DMS114 treated with DMSO at 0.1 percent for 48 hours (cell line): ENCODE measurements at regions not wholly inside any gene's neighbourhood (a gene's known extent, or its start where the extent isn't known, plus 50 kb on each side); places are given as distances from the start of the nearest gene placed in this dataset.

ENCODE experiments used
- DNase-seq: peaks from one replicate; lab custom pipeline; 2025; ENCODE audit not compliant: unreplicated experiment; lab: John Stamatoyannopoulos, UW

DNA sequence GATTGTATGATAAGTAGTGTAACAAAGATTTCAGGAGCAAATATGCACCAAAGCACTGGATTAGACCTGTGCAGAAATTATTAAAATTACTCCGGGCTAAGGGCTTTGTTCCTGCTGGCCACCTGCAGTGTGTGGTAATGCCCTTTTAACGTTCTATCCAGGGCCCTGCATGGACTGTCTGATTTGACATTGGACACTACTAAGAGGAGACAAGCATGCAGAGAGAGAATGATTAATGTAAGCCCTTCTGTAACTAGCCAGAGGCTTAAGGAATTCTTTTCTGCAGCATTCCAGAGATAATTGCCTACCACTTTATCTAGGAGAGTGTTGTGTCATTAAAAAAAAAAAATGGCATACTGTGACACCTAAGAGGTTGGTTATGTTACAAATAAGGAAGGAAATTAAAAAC lies 117.0 kb downstream of the PCDH7 start:
- no peak for DNase-seq

DNA sequence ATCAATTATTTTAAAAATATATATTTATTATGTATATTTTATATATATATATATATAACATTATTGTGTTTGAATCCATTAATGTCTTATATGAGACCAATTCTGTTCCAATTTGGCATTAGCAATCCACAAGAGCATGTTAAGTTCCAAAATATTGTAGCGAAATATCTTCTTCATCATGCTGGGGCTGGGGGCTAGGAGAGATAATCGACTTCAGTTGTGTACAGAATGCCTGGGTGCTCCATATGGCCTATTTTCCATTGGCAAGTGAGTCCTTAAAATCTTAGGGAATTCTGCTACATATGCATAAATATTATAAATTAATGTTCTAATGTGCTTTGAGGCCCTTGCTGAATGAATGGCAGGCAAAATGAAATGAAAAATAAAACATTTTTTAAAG lies 117.7 kb downstream of the PCDH7 start:
- no peak for DNase-seq

DNA sequence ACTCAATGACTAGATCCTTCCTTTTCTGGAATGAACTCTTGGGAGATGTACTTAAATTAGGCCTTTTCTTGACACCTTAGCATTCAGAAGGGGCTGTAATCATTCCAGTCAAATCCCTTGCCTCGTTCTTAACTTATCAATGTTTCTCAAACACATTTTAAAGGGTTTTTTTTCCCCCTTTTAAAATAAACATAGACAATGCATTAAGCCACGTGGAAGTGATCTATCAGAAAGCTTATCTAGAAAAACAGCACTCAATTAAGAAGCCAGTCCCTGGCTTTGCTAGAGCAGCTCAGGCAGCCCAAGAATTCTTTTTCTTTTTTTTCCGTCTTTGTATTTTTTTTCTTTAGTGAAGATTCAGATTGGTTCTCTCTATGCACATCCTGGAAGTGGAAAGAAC lies 118.2 kb downstream of the PCDH7 start:
- no peak for DNase-seq

DNA sequence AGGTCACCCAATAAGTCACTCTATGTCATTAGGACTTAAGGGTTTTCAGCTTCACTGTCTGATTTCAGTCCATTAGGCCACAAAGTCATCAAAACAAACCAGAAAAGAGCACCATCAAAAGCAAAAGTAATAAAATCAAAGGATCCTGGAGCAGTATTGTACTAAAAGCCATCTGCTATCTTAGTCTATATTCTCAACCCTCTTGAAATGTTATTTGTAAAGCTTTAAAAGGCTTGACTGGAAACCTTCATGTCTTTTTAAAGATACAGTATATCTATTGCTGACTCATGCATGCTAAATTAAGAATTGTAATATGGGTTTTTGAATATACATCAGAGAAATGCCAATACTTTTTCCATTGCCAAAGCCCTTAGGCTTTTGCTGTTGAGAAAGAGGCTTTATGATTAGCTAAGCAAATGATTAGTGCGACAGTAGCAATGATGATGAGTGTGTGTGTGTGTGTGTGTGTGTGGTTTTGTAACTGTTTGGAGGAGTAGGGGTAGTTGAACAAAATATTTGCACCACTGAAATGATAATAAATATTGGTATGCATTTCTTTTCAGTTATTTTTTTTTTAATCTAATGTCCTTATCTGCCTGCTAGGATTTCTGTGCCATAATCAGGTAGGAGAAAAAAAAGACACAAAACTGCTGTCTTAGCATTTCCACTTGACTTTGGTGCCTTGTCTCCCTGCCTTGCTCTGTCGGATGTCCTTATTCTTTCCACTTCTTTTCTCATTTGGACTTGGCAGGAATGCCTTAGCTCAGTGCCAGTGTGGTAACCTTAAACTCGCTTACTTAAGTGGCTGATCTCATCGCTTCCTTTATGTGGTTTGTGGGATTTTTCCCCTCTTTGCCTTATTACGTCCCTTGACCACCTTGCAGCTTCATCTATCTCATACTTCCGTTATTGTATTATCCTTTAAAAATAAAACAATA lies 119.7 kb downstream of the PCDH7 start:
- no peak for DNase-seq

DNA sequence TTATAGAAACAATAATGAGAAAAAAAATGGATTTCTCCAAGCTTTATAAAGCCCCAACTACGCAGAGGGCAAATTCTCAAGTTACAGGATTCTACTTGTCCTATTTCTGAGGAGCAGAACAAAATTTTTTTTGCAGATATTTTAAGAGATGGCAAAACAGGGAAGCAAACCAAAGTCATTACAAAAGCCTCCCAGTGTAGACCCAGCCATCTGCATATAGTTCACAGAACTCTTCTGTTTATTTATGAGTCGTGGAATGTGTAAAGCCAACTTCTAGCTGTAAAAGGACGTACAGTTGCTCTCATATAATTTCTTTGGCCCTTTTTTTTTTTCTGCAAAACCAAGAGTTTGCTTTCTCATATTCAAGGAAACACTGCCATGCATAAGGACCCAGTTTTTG lies 120.4 kb downstream of the PCDH7 start:
- no peak for DNase-seq

DNA sequence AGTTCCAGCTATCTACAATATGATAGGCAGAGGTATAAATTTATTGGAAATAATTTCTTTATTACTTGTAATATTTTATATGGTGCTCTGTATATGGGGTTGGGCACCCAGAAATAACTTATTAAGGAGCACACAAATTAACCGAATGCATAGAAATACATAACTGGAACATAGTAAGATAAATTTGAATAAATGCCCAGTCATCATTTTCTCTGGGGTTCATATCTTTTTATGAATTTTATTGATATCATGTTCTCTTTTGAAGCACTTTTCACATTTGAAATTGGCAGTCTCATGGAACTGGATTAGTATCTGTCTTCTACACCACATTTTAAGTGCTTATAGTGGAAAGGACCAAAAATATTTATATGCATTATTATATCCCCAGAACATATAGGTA lies 122.0 kb downstream of the PCDH7 start:
- DNase-seq = no peak

DNA sequence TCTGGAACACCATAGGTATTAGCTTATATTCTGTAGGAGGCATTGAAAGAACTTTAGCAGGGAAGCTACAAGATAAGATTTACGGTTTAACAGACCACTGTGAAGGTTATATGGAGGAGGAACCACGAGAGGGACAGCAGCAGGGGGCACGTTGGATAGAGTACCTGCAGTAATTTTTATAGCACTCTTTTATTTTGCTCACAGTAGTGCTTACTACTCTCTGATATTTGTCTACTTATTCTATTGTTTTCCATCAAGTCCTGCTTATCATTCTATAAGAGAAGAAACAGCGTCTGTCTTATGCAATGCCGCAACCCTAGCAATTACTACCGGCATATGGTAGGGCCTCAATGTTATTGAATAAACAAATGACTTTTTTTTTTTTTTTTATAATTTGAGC lies 122.5 kb downstream of the PCDH7 start:
- DNase-seq = no peak

DNA sequence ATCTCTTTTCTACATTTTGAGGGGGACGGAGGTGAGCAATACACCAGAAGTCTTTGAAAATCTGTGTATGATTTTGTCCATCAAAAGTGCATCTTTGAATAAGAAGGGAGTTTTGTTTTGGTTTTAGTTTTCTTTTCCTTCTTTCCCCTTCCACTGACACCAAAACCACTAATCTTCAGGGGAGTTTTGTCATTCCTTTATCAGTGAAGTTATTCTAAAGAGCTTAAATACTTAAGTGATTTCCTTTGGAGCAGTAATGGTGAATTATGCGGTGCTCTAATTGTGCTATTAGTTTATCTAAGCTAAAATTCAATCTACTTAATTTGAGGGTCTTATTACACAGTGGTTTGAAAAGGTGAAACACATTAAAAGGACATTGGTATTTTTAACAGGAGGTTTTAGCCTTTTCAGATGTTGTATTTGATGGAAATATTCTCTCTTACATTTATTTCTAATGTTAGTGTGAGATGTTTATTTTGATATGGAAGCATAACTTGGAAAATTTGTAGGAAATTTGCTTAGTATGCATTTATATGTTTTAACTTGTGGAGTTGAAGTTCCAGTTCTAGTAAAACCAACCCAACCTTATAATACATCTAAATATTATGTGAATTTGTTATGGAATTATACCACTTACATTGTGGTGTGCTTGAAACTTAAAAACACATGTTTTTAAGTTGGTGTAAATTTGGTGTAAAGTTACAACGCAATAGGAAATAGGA lies 124.9 kb downstream of the PCDH7 start:
- no peak for DNase-seq

DNA sequence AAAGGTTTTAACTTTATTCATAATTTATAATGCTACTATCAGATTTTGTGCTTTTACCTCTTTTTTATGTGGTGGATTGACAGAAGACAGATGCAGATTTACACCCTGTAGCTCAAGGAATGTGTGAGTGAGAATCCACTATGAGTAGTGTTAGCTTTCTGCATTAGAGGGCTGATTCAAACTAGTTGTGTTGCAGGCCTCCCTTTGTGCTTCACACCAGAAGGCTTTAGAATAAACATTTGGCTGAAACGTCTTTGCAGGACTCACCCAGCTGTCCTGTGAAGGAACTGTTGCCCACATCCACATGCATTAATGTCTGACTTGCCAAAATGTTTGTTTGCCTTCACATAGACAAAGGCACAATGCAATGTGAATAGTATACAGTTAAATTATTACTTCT lies 127.0 kb downstream of the PCDH7 start:
- no peak for DNase-seq

DNA sequence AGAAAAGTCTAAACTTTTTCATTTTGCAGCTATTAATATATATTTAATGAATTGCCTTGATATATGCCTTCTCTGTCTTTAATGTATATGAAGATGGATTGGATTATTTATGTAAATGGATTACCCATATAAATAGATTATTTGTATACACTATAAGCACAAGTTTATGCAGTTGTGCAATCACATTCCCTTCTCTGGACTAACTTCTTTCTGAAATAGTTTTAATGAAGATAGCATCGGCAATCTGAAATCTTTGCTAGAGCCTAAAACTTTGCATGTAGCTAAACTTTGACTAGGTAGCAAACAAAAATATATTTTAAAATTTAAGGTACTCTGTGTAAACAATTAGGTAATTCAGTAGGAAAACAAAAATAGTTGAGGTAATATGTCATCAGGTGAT lies 127.8 kb downstream of the PCDH7 start:
- no peak for DNase-seq

DNA sequence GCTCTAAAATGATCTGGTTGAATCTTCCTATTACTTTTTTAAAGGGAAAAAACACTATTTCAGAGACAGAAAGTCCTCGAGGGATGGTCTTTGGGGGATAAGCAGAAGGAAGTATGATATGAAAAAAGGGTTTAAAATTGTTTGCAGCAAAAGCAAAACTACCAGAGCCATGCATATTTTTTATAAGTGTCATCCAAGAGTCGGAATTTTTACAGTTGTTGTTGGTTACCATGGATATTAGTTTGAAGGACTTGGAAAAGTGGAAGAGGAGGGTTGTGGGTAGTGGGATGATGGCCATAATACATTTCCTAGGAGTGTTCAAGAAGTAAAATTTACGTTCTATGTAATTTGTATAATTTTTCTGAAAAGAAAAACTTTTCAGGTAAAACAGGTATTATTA lies 134.4 kb downstream of the PCDH7 start:
- no peak for DNase-seq

DNA sequence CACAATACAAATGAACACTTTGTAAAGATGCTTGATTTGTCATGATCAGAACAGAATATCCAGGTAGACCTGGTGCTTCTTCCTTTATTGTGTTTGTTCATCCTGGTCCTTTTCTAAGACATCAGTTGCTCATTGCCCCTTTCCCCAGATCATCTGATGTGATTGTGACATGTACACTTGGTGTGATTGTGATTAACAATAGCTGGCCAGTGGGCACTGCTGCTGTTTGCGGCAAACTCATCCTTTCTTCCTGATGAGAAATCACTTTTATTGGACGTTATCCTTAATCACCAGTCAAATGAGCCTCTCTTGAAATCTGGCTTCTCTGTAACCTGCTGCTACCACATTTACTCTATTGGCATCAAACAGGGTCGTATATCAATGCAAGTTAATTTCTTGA lies 135.1 kb downstream of the PCDH7 start:
- DNase-seq = no peak

DNA sequence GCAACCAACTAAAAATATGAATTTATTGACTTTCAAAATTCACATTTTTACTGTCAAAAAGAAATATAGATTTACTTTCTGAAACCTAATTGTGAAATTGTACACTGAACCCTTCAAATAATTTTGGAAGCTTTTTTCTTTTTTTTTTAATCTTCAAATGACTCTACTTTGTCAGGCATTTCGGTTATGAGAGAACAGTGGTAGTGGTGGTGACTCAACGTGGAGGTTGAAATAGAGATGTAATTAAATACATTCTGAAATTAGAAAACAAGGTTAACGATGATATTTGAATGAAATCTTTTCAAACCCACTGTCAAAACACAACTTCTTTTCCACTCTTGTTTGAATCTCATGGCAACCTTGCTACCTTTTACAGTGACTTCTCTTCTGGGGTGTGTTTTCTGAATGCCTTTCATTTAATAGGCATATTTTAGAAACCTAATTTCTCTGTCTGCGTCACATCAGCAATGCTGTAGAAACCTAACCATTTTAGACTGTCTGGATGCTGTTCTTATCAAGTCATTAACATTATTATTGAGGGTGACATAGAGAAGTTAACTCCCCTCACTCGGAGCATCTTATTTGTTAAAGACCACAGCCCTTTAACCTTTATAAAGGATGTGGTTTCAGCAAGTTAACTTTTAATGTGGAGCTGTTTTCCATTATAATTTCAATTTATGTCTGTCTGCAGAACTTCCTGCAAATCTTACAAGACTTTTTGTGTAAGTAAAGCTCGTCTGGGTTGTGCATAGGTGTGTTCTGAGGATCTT lies 136.8 kb downstream of the PCDH7 start:
- DNase-seq = no peak

DNA sequence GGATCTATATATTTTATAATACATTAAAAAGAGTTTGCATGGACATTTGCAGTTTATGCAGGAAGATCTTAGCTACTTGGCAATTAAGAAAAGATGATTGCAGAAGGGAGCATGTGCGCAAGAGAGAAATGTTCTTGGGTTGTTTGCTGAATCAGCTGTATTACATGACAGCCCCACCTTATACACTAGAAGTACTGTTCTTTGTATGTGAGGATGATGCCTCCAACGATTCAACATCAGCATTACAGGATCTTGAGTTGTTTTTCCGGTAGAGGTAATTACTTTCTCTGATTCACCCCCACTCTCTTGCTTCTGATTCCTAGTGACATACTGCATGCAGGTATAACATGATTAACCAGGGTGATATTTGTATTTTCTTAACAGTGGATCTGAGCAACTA lies 140.8 kb downstream of the PCDH7 start:
- no peak for DNase-seq

DNA sequence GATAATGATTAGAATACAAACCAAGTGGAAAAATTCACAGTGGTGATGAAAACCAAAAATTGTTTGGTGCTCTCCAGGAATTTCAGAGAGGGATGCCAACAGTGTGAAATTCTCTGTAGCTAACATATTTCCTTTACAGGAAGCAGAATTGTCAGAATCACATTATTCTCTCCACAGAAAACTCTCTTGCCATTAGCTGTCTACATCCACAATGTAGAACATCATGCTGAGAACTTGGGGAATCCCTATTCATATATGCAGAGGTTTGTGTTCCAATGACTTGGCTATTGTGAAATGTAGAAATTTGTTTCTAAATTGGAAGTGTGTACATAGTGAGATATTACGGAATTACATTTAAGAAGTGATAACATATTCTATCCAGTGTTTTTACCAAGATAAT lies 142.0 kb downstream of the PCDH7 start:
- no peak for DNase-seq

DNA sequence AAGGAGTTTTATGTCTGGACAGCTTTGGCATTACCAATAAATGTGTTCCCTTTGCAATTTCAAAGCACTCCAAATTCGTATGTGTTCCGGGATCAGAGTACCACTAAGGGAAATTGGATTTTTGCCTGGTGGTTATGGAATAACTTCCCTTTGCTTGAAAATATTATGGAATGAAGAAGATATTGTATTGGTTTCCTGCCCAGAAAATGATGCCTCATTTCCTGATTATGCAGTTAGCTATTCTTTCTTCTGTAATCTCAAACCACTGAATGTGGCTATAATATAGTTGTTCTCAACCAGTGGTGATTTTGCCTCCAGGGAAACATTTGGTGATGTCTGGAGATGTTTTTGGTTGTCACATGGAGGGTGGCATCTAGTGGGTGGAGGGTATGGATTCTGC lies 142.9 kb downstream of the PCDH7 start:
- DNase-seq = no peak

DNA sequence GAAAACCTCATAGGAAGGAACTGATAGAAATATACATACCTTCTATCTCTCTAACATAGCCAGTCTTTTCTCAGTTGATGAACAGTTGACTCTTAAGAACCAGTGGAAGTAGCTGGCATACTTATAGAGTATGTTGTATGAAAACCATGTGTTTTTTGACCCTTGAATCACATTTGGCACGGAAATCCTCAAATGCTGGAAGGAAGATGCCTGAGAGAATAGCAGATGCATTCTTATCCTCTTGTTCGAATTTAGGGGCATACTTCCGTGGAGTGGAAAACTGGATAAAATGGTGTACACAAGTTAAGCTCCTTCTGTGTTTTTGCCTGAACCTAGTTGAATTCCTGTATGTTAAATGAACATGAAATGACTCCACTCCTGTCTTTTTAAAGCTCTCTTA lies 145.5 kb downstream of the PCDH7 start:
- no peak for DNase-seq

DNA sequence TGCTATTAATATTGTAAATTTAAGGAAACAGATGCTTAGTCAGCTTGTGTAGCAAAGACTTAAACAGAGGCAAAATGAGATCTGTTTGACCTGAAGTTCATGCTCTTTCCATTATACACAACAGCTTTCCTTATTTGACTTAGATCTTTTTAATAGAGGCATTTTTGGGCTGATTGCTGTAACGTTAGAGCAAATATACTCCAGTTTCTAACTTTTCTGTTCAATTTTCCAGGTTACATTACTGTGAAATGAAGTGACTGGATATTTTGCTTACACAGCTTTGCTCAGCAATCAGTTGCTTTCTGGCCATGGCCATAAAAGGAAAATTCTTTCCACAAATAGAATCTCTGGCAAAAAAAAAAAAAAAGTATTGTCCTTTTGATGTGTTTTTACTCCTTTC lies 146.2 kb downstream of the PCDH7 start:
- no peak for DNase-seq

DNA sequence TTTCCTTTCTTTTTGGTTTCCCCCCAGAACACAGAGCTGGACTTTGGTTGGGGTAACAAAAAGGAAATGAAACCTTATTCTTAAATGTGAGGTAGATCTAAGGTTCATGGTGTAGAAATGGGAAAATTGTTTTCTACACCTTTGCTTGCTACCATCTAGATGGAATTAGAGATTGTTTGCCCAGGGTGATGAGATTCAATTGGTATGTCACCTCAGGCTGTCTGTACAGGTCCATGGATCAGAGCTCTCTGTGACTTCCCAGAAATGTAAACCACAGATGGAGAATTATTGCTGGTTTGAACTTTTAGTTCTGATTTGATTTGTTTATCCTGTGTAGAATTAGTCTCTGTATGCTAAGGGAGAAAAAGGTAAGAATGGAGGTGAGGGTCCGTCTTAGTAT lies 146.7 kb downstream of the PCDH7 start:
- DNase-seq = no peak

DNA sequence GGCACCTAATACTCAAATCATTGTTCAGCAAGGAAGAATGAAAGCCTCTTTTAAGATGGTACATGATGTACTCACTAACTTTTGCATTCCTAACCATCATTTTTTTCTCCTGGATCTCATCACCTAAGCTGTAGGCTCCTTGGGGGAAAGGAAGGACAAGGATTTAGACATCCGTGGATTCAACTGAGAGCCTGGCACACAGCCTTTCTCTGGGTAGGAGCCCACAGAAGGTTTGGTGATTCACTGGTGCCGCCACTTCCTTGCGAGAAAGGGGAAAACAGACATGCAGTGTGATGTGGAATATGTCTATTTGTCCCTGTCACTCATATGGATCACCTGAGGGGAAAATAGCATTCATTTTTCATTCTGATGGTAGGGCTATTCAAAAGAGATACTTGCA lies 147.3 kb downstream of the PCDH7 start:
- no peak for DNase-seq

DNA sequence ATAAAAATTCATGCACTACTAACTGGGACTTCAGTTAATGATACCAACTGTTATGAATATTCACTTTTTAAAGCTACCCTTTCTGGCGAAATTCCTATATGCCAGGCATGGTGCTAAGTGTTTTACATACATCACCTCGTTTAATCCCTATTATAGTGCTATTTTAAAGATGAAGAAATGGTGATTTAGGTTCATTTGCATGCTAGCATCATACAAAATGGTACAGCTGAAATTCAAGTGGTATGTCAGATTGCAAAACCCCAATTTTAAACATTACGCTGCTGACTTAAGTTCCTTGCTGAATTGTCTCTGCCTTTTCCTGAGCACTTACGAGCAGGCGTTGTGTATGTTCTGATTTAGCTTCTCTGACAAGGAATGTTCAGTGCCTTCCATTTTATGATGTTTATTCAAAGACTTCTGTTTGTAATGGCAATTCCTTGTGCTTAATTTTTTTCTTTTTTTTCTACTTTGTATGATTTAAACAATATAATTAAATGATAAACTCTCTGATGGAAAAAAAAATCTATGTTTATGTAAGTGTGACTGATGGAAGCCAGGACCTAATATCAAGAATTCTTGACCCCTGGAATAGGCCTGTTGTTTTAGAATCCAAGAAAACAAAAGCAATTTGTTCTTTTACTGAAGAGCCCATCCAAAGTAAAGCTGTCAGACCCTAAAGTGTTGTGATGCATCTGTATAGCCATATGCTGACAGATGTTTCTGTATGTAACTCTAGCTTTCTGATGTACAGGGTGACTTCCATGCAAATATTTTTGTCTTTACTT lies 148.1 kb downstream of the PCDH7 start:
- no peak for DNase-seq
